GM18517 (cell line): ENCODE measurements at regions not wholly inside any gene's neighbourhood (a gene's known extent, or its start where the extent isn't known, plus 50 kb on each side); places are given as distances from the start of the nearest gene placed in this dataset.

Source experiments
- ATAC-seq: cut with Tn5 transposase; IDR thresholded peaks from one replicate; pipeline ENCODE4 v1.9.1; 2021; ENCODE audit warnings: mild to moderate bottlenecking, moderate library complexity; ENCODE audit not compliant: unreplicated experiment

DNA sequence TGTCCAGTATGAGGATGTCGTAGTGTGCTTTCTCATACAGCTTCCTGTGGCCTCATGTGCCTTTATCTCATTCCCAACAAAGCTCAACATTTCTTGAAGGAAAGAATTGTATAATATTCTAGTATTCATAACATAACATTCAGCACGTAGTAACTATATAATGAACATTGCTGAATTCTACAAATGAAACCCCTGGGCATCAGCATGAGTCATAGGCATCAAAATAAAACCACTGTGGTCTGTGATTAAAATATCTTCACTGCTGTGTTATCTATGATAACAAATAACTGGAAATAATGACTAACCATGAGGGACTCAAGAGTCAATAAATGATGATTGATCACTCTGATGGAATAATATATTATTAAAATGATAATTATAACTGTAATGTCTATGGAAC, 255.2 kb downstream of the EMP1 start:
- no peak for ATAC-seq

DNA sequence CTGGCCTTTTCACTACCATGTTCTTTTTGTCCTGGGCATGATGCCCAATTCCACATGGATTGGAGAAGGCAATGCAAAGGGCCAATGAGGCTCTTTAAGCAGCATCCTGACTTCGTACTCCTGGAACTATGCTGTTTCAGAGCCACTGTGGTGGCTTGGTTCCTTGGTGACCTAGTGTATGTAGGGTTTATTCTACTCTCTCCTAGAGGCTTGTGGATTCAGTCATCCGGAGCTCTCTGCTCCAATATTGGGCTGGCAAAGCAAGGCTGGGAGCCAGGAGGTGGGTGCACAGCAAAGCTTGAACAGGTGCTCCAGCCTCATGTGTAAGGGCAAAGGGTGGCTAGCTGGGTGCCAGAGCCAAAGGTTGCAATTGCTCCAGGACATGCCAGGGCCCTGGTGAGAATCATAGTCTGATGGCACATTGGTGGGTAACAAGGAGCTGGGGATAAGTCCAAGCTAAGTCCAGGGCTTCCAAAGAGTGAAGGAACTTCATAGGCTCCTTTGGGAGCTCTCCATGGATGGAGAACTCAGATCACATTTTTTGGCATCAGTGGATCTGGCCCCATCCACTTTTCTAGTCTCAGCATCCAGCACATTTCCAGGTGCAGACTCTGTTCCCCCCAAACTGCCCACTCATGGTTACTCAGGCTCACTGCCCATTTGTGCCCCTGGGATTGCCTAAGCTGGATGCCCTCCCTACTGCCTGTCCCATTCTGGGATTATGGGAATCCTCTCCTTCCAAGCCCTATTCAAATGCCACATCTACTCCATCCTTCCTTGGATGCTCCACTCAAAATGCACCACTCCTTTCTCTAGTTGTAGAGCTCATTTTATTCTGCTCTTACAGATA, 253.9 kb downstream of the EMP1 start:
- ATAC-seq = no peak

GRCh38 chr12:13444076-13444475, 247.6 kb downstream of the EMP1 start:
- ATAC-seq = no peak

GRCh38 chr12:13443498-13443897, 247.0 kb downstream of the EMP1 start:
- no peak for ATAC-seq

DNA sequence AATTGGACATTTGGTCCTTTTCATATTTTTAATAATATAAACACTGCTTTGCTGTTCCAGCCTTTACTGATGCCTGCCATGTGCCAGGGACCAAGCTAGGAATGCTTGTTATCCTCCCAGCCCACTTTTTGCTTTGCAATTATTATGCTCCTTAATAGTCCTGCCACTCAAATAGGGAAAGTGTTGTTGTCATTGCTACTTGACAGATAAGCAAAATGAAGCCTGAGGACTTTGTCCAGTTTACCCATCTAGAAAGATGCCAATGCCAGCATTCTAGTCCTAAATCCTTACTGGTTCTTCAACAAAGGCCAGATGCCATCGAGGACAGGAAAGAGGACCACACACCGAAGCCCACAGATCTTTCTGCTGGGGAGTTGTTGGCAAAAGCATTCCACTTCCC, 246.5 kb downstream of the EMP1 start:
- ATAC-seq = no peak

GRCh38 chr12:13442457-13442856, 245.9 kb downstream of the EMP1 start:
- ATAC-seq = no peak

DNA sequence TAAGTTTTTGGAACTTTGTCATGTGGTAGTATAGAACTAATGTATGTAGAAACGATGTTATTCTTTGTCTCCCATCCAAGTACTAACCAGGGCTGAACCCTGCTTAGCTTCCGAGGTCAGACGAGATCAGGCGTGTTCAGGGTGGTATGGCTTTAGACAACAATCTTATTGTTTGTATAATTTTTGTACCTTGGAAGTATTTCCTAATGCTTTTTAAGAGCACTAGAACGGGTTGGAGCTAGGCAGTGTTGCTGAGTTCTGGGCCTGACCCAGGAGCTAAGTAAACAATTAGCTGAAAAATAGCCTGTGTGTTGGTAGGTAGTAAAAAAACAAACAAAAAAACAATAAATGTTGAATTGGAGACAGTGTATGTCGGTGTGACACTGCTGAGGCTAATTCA, 244.3 kb downstream of the EMP1 start:
- ATAC-seq = no peak

DNA sequence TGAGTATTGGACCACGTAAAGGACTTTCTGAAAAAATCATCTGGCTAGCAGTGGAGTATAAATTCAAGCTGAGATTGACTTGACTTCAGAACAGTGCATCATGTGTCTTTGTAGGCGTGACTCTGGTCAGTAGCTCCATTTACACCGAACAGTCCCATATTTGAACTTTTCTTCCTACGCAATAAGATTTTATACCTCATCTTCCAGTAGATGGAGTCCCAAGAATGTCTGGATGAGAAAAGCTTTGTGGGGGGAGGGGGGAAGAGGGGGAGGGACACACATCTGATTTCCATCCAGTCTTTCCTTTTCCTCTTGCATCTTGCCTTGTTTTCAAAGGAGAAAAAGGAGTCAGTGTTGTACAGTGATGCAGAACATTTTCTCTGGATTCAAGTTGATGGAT, 241.0 kb downstream of the EMP1 start:
- no peak for ATAC-seq

DNA sequence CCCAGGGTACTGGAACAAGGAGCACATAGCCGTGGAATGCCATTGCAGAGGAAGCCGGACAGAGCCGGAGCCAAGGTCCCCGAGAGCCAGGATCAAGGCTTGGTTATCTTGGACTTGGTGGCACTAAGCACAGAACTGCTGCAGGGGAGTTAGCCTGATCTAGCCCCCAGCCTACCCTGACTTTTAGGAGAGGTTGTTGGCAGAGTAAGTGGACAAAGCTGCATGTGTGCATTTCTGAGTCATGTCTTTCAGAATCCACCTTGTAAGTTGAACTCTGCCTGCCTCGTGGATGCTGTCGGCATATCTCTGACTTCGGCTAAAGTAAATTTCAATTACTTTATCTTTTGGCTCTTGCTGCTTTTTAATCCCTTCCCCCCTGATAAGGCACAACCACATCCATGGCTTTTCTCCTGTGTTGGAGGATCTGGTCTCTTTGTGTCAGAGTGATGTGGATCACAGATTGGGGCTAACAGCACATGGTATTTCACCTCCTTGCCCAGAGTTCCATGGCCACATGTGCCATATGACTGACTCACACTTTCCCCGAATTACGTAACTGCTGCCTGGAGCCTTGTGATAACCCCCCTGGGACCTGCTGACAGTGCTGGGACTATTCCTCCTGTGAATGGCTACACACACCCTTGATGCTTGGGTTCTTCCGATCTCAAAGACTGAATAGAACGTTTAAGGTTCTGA, 240.3 kb downstream of the EMP1 start:
- ATAC-seq = no peak

GRCh38 chr12:13436182-13436581, 239.7 kb downstream of the EMP1 start:
- ATAC-seq = no peak

DNA sequence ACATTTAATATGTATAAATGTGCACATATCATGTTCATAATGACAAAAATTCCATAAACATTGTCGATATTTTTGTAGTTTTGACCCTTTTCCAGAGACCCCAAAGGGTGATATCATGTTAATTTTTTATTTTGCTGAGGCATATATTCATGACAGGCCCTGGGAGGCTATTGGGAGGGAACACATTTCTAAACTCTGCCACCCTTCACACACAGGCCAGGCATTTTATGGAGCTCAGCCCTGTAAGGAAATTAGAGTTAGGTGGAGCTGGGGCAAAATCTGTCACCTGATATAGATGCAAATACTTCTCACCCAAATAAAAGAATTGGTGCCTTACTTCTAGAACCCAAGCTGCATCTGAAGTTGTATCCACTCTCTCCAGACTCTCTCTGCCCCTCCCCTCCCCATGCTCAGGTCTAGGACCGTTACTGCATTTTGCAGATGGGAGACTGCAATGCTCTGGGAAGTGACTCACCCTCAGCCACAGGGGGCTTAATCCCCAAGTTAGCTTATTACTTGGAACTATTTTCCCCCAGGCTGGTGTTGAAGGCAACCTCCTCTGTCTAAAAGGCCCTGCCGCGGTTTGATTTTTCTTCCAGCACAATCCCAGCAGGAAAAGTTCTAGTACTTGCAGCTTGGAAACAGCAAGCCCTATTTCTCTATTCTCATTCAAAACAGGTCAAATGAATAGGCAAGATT, 238.9 kb downstream of the EMP1 start:
- ATAC-seq = no peak

DNA sequence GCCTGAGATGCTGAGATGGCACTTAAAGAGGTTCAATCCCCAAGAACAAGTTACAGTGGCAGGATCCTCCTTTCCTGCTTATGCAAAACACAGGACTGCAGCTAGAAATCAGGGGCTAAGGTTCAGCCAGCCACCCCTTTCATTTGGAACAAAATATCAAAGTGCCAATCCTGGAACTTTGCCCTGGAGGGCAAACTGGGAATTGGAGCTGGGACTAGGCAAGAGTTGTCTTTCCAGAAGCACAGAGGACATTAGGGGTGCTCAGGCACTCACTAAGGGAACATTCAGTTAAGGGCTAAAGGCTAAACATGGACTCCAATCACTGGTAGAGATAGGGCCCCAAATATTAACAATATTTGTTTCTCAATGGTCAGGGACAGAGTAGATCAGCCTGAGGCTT, 237.2 kb downstream of the EMP1 start:
- ATAC-seq = no peak

DNA sequence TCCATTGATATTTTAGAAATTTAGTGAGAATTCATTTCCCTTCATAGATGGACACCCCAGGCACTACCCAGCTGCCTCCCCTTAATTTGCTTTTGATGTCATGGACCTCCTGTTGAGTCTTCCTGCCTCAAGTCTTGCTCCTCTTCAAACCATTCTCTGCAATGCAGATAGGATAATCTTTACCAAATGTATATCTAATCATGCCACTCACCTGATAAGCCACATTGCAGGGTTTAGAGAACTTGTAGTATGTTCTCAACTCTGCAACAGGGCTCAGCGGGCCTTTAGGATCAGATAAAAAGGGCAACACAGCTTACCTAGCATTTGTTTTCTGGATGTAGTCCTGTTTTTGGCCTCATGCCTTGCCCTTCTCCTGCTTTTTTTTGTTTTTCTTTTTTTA, 234.5 kb downstream of the EMP1 start:
- no peak for ATAC-seq

DNA sequence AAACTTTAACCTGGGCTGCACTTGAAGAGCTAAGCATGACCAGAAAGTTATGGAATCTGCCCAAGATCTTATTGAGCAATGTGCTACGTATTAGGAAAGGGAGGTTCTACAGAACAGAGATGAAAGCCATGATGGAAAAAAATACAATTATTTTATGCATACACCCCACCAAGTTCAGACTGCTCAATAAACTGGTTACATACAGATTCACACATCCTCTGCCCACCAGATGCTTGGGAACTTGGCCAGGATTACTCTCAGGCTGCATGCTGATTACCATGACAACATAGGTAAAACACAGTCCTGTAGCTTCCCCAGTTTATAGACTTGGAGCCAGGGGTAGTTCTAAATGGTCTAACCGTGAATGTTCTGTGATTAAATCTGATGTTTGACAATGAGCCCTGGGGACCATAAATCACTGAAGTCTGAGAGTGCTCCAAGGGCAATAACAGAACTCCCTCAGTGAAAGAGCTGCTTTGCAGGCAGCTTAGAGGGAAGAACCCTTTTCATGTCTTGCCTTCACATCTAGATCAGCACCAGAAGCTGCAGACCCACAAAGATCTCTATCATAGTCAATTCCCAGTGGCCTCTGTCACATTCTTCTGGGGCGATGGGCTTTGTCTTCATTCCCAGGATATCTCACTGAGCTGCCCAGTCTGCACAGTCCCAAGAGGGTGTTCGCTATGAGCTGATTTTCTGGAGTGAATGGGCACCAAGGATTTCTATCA, 232.2 kb downstream of the EMP1 start:
- ATAC-seq = no peak

DNA sequence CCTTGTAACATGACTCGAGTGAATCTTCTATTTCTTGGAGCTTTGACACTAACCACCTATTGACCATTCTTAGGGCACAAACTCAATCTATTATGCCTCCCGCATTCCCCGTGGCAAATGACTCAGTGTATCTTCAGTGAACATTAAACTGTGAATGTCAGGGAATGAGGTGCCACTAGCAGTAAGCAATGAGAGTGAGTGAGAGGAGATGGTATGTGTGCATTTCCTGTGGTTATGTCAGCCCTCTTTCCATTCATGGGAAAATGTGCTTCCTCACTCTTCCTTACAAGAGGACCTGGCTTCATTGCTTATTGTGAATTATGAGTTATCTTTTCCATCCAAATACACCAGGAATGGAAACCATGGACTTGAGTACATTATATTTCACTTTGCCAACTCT, 229.2 kb downstream of the EMP1 start:
- ATAC-seq = no peak

- ATAC-seq = no peak
These were observed 225.8 kb downstream of the EMP1 start for GRCh38 chr12:13422291-13422690.

DNA sequence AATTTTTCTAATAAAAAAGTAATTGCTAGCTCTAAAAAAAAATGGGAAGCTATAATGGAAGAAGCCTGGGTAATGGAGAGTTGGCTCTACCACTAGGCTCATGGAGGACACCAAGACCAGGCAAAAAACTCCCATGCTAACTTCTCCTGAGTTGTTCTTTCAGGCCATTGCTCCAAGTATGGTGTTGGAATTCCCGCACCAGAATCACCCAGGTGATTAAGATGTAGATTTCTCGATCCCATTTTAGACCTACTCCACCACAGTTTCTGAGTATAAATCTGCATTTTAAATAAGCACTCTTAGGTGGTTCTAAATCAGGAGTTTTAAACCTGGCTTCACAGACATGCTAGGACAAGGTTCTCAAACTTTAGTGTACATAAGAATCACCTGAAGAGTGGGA, 221.0 kb downstream of the EMP1 start:
- ATAC-seq = no peak

GRCh38 chr12:13411287-13411686, 214.8 kb downstream of the EMP1 start:
- ATAC-seq = no peak

DNA sequence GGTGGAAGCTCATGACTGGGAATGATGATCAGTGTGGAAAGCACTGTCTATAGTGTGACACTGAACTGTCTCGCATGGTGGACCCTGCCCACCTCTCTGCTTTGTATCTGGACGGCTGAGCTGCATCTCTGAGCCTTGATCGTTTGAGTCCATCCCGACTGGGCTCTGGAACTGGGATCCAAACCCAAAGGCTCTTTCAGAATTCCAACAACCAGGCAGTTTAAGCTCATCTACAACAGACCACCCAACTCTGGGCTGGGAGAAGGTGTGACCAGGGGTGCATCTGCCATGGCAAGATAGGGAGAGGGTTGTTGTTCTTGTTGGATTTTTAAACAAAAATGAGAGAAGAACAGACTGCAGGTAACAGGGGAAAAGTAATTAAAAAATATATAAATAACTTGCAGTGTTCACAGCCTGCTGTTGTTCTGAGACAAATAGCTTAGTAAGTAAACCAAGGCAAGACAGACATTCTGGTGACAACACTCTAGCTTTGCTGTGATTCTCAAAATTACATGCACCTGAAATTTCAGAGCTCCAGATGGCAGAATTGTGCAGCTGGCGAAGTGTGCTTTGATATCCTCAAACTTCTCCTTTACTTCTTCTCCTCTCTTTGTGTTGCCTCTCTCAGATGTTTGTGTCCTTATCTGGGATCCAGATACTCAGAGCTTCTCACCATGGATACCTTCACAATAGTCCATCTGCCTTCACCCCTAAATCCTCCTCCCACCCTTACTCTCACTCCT, 209.6 kb downstream of the EMP1 start:
- no peak for ATAC-seq

DNA sequence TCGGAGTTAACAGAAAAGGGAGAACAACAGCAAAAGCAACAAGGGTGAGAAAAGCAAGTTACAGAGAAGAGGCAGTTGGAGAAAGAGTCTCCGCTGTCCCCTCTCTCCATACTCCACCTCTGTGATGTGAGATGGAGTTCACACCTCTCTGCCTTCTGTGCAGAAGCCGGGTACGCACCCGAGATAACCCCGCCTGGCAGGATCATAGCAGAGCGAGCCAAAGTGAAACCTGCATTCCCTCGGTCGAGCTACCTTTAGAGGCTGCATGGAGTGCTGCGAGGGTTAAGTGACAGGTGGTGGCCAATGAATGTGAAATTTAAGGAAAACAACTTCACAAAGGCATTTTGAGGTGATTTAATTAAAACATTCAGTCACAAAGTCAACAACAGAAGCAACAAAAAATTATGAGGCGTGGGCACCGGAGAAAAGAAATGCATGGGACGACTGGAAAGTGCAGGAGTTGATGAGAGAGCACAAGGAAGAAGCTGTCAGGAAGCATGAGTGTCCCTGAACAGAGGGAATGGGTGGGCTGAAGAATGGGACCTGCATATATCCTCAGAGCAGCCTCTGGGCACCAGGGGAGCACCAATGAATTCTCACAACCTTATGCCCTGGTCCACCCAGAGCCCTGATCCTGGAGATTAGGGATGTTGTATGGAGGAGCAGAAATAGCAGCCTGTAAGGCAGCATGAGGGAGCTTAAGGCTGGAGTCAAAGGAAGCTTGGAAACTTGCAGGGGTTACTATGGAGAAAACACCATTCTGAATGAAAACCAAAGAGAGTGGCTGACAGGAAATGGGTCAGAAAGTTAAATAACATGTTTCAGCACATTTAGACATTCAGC, 208.3 kb downstream of the EMP1 start:
- no peak for ATAC-seq
